ENCODE measurements at regions not wholly inside any gene's neighbourhood (a gene's known extent, or its start where the extent isn't known, plus 50 kb on each side); places are given as distances from the start of the nearest gene placed in this dataset.

DNA sequence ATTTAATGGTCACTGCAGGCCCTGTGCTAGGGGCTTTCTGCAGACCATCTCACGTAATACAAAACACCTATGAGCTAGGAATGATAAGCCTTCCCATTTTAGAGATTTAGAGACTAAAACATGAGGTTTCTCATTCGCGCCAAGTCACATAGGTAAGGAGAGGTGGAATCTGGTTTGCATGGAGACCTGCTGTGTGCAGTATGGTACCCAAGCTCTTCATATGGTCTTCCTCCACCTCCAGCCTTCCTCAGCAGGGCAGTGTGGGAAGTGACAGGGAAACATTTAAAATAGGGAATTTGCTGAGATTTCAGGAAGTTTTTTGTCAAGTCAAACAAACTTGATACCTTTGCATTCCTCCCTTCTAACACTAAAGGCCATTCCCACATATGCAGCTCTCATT is 337.6 kb downstream of the IL20RB start:
- Histone ChIP-seq H2AFZ (ENCODE audit: low read length) (no peak overlapping the region), H3K4me3 (ENCODE audit: low read depth, low read length, poor library complexity, severe bottlenecking) (no peak overlapping the region), H3K79me2 (ENCODE audit: insufficient read depth, low read depth, low read length) (no peaks in the 10 kb centered on the region), H3K9me3 (ENCODE audit: low read length) (no peaks in the 10 kb centered on the region), H3K4me2 (ENCODE audit: low read length) (no peak overlapping the region), H3K4me1 (ENCODE audit: insufficient read depth, low read length, poor library complexity, severe bottlenecking) (no peaks in the 10 kb centered on the region), H3K9me2 (ENCODE audit: insufficient read depth, low read length) (no peaks in the 10 kb centered on the region), H4K20me1 (ENCODE audit: insufficient read depth, low read length) (no peaks in the 10 kb centered on the region; the same call in 1 of the 2 replicates), H3K36me3 (ENCODE audit: insufficient read depth, low read length) (no peaks in the 10 kb centered on the region), H3K27ac (ENCODE audit: low read depth, low read length, poor library complexity, severe bottlenecking) (no peak overlapping the region)
- BruUV-seq (replicated peaks), result no TSS peak
- CTCF ChIA-PET (ENCODE audit: unreplicated experiment), result no interaction called here
- POLR2A ChIA-PET, result interaction anchor here (1.0 kb wide), 1 partner anchor 23 kb away, joined by 4 read pairs; no protein-coding TSS in a partner anchor
- DNase-seq (ENCODE audit: low spot score), result no peak
- intact Hi-C loops (cut with micrococcal nuclease; ENCODE audit: unreplicated experiment), result no loop called here
- TF ChIP-seq, protein P1, sequence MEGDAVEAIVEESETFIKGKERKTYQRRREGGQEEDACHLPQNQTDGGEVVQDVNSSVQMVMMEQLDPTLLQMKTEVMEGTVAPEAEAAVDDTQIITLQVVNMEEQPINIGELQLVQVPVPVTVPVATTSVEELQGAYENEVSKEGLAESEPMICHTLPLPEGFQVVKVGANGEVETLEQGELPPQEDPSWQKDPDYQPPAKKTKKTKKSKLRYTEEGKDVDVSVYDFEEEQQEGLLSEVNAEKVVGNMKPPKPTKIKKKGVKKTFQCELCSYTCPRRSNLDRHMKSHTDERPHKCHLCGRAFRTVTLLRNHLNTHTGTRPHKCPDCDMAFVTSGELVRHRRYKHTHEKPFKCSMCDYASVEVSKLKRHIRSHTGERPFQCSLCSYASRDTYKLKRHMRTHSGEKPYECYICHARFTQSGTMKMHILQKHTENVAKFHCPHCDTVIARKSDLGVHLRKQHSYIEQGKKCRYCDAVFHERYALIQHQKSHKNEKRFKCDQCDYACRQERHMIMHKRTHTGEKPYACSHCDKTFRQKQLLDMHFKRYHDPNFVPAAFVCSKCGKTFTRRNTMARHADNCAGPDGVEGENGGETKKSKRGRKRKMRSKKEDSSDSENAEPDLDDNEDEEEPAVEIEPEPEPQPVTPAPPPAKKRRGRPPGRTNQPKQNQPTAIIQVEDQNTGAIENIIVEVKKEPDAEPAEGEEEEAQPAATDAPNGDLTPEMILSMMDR (conservative IDR thresholded peaks at IDR 0.05; ENCODE audit: low read length), result no peak
- no peak for TF ChIP-seq EZH2phosphoT487 (IDR thresholded peaks at IDR 0.05; ENCODE audit: borderline replicate concordance, low read depth, low read length)

GRCh38 chr3:137296116-137296515 is 338.3 kb downstream of the IL20RB start:
- POLR2A ChIA-PET, result no interaction called here
- BruUV-seq (replicated peaks), result no TSS peak
- CTCF ChIA-PET (ENCODE audit: unreplicated experiment), result no interaction called here
- no peaks in the 10 kb centered on the region for H3K79me2 ChIP-seq (ENCODE audit: insufficient read depth, low read depth, low read length)
- no peak for DNase-seq (ENCODE audit: low spot score)
- H2AFZ ChIP-seq (ENCODE audit: low read length), result no peak overlapping the region
- intact Hi-C loops (cut with micrococcal nuclease; ENCODE audit: unreplicated experiment), result no loop called here
- H3K4me2 ChIP-seq (ENCODE audit: low read length), result no peak overlapping the region
- H3K4me1 ChIP-seq (ENCODE audit: insufficient read depth, low read length, poor library complexity, severe bottlenecking), result peaks cover 3% of the 10 kb centered on the region
- H3K4me3 ChIP-seq (ENCODE audit: low read depth, low read length, poor library complexity, severe bottlenecking), result no peak overlapping the region
- no peaks in the 10 kb centered on the region for H3K9me3 ChIP-seq (ENCODE audit: low read length)
- TF ChIP-seq, protein P1 (conservative IDR thresholded peaks at IDR 0.05; ENCODE audit: low read length), result no peak
- TF ChIP-seq EZH2phosphoT487 (IDR thresholded peaks at IDR 0.05; ENCODE audit: borderline replicate concordance, low read depth, low read length), result no peak
- H3K36me3 ChIP-seq (ENCODE audit: insufficient read depth, low read length), result no peaks in the 10 kb centered on the region
- H4K20me1 ChIP-seq (ENCODE audit: insufficient read depth, low read length), result no peaks in the 10 kb centered on the region; the same call in 1 of the 2 replicates
- H3K9me2 ChIP-seq (ENCODE audit: insufficient read depth, low read length), result no peaks in the 10 kb centered on the region
- no peak overlapping the region for H3K27ac ChIP-seq (ENCODE audit: low read depth, low read length, poor library complexity, severe bottlenecking)

DNA sequence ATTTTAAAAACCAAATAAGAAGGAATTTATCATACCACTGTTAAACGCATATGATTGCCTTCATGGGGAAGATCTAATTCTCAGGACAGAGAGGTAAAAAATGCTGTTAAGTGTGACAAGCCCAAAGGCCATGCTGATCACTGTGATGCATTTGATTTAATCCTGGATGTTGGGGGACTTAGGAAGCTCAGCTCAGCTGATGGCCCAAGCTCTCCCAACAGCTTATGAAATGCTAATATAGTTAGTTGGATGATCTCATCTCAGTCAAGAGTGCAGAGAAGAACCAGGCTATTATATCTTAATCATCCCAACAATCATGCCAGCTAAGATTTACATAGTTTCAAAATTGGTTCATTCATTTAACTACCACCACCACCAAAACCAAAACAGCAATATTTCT is 340.0 kb downstream of the IL20RB start:
- Histone ChIP-seq H3K4me1 (ENCODE audit: insufficient read depth, low read length, poor library complexity, severe bottlenecking) (peaks cover 3% of the 10 kb centered on the region), H3K9me2 (ENCODE audit: insufficient read depth, low read length) (no peaks in the 10 kb centered on the region), H4K20me1 (ENCODE audit: insufficient read depth, low read length) (no peaks in the 10 kb centered on the region), H3K36me3 (ENCODE audit: insufficient read depth, low read length) (no peaks in the 10 kb centered on the region), H3K79me2 (ENCODE audit: insufficient read depth, low read depth, low read length) (no peaks in the 10 kb centered on the region), H3K4me3 (ENCODE audit: low read depth, low read length, poor library complexity, severe bottlenecking) (no peak overlapping the region), H3K27ac (ENCODE audit: low read depth, low read length, poor library complexity, severe bottlenecking) (no peak overlapping the region), H3K4me2 (ENCODE audit: low read length) (no peak overlapping the region), H3K9me3 (ENCODE audit: low read length) (no peaks in the 10 kb centered on the region), H2AFZ (ENCODE audit: low read length) (no peak overlapping the region)
- TF ChIP-seq, protein P1 (conservative IDR thresholded peaks at IDR 0.05; ENCODE audit: low read length), result no peak
- no peak for TF ChIP-seq EZH2phosphoT487 (IDR thresholded peaks at IDR 0.05; ENCODE audit: borderline replicate concordance, low read depth, low read length)
- POLR2A ChIA-PET, result interaction anchor here (0.5 kb wide), 1 partner anchor 186 kb away, joined by 3 read pairs; no protein-coding TSS in a partner anchor
- intact Hi-C loops (cut with micrococcal nuclease; ENCODE audit: unreplicated experiment), result no loop called here
- no peak for DNase-seq (ENCODE audit: low spot score)
- CTCF ChIA-PET (ENCODE audit: unreplicated experiment), result no interaction called here
- no TSS peak for BruUV-seq (replicated peaks)
